HepG2 (cell line): ENCODE measurements at regions not wholly inside any gene's neighbourhood (a gene's known extent, or its start where the extent isn't known, plus 50 kb on each side); places are given as distances from the start of the nearest gene placed in this dataset.

Experiments
- CREB1 ChIP-seq, 2 experiments: fragments of 450-650 bp in 1 of 2; IDR thresholded peaks; 2 replicates each; pipeline ENCODE4 v1.6.1; 2016 to 2017; ENCODE audit warnings: control low read depth in 1 of 2, mild to moderate bottlenecking in 1 of 2, missing compliant biosample characterization in 1 of 2, missing genetic modification characterization in 1 of 2
- EZH2 ChIP-seq: conservative IDR thresholded peaks from 2 replicates; pipeline ENCODE4 v1.6.1; 2012; ENCODE audit warnings: mild to moderate bottlenecking, low read depth, low read length, moderate library complexity
- FOXK1 ChIP-seq: sonication (generic); formaldehyde crosslinking; IDR thresholded peaks from 2 replicates; pipeline ENCODE4 v1.4.0; 2020; ENCODE audit warnings: low read depth, missing genetic modification reagents, borderline replicate concordance
- NCOA2 ChIP-seq: sonication (generic); formaldehyde crosslinking; IDR thresholded peaks from 2 replicates; pipeline ENCODE4 v1.8.0; 2022; ENCODE audit warnings: inconsistent platforms
- NFE2L2 ChIP-seq: fragments of 150-350 bp; IDR thresholded peaks from 2 replicates; pipeline ENCODE4 v1.6.1; 2014; ENCODE audit warnings: low read length
- PATZ1 ChIP-seq: sonication (generic); formaldehyde crosslinking; IDR thresholded peaks from 2 replicates; pipeline ENCODE4 v1.4.0; 2020; ENCODE audit warnings: missing genetic modification reagents
- TAF1 ChIP-seq: sonication (generic); formaldehyde crosslinking; IDR thresholded peaks from 2 replicates; pipeline ENCODE4 v1.4.0; 2020; ENCODE audit warnings: missing genetic modification reagents
- YY1 ChIP-seq: IDR thresholded peaks from 2 replicates; pipeline ENCODE4 v1.6.1; 2011; ENCODE audit warnings: low read length, low read depth, moderate library complexity, mild to moderate bottlenecking; ENCODE audit not compliant: insufficient read depth, insufficient replicate concordance
- ZNF160 ChIP-seq: sonication (generic); formaldehyde crosslinking; IDR thresholded peaks from 2 replicates; pipeline ENCODE4 v1.8.0; 2022; ENCODE audit warnings: mild to moderate bottlenecking, inconsistent platforms, missing genetic modification reagents
- ZNF280D ChIP-seq: sonication (generic); formaldehyde crosslinking; IDR thresholded peaks from 2 replicates; pipeline ENCODE4 v1.5.1; 2020; ENCODE audit warnings: mild to moderate bottlenecking, missing genetic modification reagents
- ZNF672 ChIP-seq: sonication (generic); formaldehyde crosslinking; IDR thresholded peaks from 2 replicates; pipeline ENCODE4 v1.8.1; 2022; ENCODE audit warnings: missing genetic modification reagents
- ZSCAN30 ChIP-seq: sonication (generic); formaldehyde crosslinking; IDR thresholded peaks from 2 replicates; pipeline ENCODE4 v1.5.0; 2020; ENCODE audit warnings: mild to moderate bottlenecking, missing genetic modification reagents
- TF ChIP-seq, protein P1 (sequence below): sonication (generic); formaldehyde crosslinking; IDR thresholded peaks from 2 replicates; pipeline ENCODE4 v1.5.0; 2020; ENCODE audit warnings: mild to moderate bottlenecking, missing genetic modification reagents, moderate library complexity

GRCh38 chr4:135123632-135124031, 922.0 kb upstream of the PABPC4L start:
- no peak for TF ChIP-seq NFE2L2
- TF ChIP-seq ZSCAN30 (CRISPR knock-in tag) = no peak
- no peak for TF ChIP-seq PATZ1 (CRISPR knock-in tag)
- TF ChIP-seq FOXK1 = no peak
- TF ChIP-seq ZNF672 (CRISPR knock-in tag) = no peak
- TF ChIP-seq, protein P1, sequence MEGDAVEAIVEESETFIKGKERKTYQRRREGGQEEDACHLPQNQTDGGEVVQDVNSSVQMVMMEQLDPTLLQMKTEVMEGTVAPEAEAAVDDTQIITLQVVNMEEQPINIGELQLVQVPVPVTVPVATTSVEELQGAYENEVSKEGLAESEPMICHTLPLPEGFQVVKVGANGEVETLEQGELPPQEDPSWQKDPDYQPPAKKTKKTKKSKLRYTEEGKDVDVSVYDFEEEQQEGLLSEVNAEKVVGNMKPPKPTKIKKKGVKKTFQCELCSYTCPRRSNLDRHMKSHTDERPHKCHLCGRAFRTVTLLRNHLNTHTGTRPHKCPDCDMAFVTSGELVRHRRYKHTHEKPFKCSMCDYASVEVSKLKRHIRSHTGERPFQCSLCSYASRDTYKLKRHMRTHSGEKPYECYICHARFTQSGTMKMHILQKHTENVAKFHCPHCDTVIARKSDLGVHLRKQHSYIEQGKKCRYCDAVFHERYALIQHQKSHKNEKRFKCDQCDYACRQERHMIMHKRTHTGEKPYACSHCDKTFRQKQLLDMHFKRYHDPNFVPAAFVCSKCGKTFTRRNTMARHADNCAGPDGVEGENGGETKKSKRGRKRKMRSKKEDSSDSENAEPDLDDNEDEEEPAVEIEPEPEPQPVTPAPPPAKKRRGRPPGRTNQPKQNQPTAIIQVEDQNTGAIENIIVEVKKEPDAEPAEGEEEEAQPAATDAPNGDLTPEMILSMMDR (CRISPR knock-in tag) = no peak
- no peak for TF ChIP-seq CREB1 (IDR thresholded peaks at IDR 0.05)
- TF ChIP-seq CREB1 (CRISPR knock-in tag; IDR thresholded peaks at IDR 0.05) = no peak
- TF ChIP-seq TAF1 = no peak
- TF ChIP-seq YY1 = no peak
- TF ChIP-seq ZNF280D = no peak
- no peak for TF ChIP-seq NCOA2 (CRISPR knock-in tag)
- no peak for TF ChIP-seq ZNF160
- TF ChIP-seq EZH2 = no peak
